GM04503 (cell line): ENCODE measurements at regions not wholly inside any gene's neighbourhood (a gene's known extent, or its start where the extent isn't known, plus 50 kb on each side); places are given as distances from the start of the nearest gene placed in this dataset.

ENCODE experiments used
- DNase-seq: peaks from one replicate; pipeline ENCODE4 v3.0.0-alpha.2; 2012; ENCODE audit warnings: low read depth

DNA sequence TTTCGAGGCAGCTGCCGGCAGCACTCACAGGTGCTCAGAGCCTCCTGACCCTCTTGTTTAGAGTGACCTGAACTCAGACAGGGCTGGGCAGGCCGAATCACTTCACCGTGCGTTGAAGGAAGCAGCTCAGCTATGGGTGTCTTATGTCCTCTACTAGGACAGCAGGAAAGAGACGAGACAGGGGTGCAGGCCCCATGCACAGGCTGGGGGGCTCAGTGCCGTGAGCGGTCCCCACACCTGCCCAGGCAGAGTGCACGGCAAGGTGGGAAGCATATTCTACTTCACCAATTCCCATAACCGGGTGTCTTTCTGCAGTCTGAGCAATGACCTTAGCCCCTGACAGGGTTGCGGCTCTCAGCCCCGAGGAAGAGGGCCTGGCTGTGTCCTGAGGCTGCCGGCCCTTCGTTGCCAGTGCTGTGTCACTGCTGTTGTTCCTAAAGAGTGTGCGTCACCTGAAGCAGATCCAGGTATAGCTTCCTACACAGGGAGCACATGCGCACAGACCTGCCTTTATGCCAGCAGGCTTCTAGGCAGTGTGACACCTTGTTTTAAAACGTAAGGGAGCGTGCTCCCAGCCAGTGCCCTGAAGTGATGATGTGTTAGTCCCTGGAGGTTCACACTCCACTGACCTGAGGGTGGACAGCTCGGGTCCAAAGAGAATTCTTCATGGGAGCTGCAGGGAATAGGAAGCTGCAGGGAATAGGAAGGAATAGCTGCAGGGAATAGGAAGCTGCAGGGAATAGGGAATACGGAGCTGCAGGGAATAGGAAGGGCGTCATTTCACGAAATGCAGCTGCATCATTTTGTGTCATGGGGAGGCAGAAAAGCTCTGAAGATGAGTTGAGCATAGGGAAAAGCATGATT, 207.9 kb upstream of the SALL3 start:
- no peak for DNase-seq

GRCh38 chr18:78772360-78773302, 207.0 kb upstream of the SALL3 start:
- DNase-seq: no peak

GRCh38 chr18:78773303-78773755, 206.3 kb upstream of the SALL3 start:
- no peak for DNase-seq

DNA sequence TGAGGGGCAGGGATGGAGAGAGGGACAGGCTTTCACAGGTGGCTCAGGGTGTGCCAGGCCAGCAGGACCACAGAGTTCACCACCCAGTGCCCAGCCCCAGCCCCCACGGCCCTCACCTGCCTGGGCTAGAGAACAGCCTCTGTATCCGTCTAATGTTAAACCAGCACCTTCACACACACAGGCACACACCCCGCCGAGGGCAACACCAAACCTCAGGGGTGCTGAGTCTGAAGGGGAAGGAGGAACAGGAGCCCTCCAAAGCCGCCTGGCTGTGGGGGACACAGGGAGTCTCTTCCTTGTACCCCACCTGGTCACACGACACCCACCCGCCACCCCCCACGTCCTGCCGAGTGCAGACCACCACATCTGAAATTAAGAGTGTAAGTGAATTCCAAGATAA, 205.8 kb upstream of the SALL3 start:
- DNase-seq: no peak

DNA sequence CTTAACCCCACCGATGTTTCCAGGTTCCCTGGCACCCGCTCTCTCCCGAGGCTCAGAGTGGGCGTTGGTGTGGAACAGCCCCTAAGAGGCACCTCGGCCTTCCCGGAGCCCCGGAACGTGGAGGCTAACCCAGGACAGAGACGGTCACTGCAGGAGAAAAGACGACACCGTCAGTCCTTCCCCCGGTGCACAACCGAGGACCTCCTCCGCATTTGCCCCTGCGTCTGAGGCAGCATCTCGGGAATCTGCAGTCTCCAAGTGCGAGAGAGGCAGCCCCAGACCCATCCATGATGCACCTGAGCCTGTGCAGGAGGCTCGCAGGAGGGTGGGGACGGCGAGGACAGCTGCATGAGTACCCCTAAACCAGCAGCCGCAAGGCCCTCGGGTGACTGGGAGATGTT, 204.9 kb upstream of the SALL3 start:
- DNase-seq: no peak

DNA sequence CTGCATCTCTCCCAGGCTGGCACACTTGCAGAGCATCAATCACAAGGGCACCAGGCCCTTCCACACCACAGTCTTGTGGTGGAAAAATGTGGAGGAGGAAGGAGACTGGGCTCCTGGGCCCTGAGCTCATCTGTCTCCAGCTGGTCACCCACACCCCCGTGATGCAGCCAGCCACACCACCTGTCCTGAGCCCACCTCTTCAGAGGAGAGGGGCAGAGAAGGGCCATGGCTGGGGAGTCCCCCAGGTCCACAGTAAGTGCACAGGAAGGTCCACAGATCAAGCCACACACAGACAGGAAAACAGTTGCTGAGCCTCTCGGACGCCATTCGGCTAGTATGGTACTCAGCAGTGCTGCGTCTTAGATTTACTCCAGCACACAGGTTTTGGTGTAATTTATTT, 203.5 kb upstream of the SALL3 start:
- DNase-seq: no peak

DNA sequence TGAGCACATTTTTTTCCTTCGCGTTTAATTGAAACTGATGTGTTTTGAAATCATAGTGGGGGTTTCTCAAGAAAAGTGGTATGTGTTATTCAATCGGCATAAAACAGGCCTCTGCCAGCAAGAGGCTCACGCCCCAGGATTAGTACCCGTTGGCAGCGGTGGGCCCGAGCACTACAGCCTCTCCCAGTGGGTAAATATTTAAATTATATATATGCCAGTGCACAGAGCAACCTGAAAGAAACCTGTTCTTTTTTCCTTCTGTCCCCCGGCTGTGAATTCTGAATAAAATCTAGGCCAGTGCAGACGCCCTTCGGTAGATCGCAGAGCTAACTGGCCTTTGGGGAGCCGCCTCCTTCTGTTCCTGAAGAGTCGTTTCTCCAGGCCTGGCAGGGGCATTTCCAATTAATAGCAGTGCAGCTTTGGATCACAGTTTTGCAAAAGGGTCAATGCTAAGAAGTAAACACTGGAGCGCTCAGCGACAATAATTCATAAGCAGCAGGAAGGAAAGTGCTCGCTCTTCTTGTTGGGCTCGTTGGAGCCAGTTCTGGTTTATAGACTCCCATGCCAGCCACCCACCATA, 202.8 kb upstream of the SALL3 start:
- DNase-seq: no peak

GRCh38 chr18:78777992-78778391, 201.6 kb upstream of the SALL3 start:
- DNase-seq: no peak

- no peak for DNase-seq
Measured at GRCh38 chr18:78778651-78779050, 201.0 kb upstream of the SALL3 start.

DNA sequence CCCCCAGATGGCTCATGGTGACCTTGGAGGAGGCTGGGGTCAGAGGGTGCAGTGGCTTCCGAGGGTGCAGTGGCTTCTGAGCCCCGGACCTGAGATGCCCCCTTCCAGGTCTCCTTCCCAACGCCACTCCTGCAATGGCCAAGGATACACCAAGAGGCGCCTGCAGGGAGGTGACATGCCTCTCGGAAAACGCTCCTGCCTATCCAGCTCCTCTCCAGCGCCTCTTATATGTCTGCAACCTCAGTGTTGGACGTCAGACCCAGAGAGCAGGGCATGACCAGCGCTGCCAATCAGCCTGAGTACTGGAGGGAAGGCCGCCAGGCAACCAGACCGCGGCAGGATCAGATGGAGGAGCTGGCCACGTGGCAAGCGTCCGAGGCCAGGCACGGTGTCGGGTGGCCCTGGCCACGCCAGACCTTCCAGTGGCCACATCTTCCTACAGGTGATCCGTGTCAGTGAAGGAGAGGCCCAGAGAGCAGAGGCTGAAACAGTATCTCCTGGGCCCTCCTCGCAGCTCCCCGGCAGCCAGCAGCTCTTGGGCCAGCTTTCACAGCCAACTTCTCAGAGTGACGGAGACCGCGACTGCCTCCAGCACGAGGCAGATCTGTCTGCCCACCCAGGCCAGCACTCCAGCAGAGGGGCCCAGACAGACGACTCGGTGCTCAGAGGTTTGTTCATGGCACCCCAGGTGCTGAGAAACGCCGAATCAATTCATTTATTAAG, 199.5 kb upstream of the SALL3 start:
- DNase-seq: no peak

DNA sequence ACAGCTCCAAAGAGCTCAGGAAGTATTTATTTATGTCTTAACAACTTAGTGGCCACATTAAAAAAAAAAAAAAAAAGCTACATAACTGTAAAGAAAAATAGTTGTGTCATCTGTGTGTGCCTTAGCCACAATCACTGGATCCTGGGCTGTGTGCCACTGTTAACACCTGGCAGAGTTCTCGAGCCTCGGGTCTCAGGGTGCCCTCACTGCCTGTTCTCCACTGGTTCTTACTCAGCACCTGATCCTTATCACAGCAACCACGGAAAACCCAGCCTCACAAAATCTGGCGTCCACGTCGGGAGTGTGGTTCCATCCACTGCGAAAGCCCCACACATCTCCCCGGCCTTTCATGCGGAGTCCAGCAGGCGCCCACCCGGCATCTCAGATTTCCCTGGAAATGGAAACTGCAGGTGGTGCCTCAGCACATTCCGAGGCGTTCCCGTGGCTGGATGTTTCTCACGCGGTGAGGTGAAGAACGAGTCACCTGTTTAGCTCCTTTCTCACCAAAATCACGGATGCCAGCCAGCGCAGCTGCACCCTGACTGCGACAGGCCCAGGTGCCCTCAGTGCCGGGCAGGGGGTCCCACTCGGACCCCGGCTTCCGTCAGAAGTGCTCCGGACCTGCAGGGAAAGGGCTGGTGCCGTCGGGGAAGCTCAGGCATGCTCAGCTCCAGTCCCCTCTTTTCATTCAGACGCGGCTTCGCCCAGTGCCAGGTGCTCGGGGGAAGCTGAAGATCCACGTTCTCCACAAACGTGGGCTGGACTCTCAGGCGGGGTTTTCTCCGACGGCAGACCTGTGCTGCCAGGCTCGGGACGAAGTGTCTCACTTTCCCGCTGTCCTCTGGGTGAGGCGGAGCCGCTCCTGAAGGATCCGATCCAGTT, 198.7 kb upstream of the SALL3 start:
- DNase-seq: no peak

DNA sequence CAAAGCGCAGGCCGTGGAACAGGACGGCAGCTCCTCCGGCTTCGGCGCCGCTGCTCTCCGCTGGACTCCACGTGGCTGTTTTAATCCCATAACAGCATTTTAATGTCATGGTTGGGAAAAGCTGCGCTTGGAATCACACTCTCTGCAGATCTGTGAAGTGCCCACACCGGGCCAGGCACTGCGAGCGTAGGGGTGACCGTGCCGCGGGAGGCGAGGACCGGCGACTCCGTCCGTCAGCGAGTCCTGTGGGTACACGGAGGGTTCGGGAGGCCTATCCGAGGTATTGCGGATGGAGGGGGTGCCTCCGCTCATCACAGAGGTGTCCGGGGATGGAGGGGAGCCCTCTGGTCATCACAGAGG, 198.0 kb upstream of the SALL3 start:
- DNase-seq: no peak

- DNase-seq: no peak
Measured at GRCh38 chr18:78782951-78783563, 196.6 kb upstream of the SALL3 start.

GRCh38 chr18:78783564-78783960, 196.1 kb upstream of the SALL3 start:
- DNase-seq: no peak

DNA sequence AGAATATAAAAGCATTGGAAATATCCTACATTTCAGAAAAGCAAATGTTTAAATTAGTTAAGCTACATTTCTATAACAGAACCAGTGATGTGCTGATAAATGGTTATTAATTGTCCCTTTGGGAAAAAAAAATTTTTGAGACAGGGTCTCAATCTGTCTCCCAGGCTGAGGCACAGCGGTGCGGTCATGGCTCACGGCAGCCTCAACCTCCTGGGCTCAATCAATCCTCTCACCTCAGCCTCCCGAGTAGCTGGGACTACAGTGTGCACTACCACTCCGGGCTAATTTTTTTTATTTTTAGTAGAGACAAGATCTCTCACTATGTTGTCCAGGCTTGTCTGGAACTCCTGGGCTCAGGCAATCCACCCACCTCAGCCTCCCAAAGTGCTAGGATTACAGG, 194.8 kb upstream of the SALL3 start:
- no peak for DNase-seq

GRCh38 chr18:78785706-78786105, 193.9 kb upstream of the SALL3 start:
- DNase-seq: no peak

DNA sequence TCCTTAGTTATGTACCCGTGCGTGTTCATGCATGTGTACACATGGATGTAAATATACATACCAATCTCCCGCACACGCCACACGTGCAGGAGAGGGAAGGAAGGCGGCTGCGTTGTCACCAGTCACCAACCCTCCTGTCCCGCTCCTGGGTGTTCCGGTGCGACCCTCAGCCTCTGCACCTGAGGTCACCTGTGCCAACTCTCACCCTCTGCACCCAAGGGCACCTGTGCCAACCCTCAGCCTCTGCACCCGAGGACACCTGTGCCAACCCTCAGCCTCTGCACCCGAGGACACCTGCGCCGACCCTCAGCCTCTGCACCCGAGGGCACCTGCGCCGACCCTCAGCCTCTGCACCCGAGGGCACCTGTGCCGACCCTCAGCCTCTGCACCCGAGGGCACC, 192.8 kb upstream of the SALL3 start:
- no peak for DNase-seq

DNA sequence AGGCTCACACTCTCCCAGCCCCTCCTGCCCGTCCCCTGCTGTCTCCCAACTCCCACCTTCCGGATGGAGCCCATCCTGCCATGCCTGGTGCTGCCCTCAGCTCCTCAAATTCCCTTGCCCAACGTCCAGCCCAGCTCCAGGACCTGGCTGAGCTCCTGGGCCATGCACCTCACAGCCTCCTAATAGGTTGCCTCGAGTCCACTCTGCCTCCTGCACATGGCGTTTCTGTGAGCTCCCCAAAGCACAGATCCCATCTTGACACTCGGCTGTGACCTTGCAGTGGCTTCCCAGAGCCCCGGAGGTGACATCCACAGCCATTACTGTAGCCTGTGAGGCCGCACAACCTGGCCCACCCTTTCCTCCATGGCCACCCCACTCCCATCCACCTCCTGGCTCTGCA, 191.9 kb upstream of the SALL3 start:
- no peak for DNase-seq

GRCh38 chr18:78788161-78788560, 191.5 kb upstream of the SALL3 start:
- DNase-seq: no peak

DNA sequence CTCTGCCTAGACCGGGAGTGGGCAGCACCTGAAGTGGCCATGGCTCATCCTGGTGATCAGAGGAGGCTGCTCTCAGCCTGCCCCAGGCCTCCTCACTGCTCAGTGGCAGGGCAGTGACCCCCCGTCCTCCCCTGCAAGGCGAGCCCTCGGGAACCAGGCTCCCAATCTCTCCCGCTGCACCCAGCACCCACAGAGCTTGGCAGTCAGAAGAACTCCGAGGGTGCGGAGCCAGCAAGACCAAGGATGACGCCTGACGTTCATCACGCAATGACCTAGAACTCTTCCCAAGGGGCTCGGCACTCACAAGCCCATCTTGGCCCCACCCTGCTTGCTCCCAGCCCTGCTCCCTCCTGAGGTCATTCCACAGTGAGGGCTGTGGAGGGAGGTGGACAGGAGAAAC, 189.8 kb upstream of the SALL3 start:
- DNase-seq: no peak

- DNase-seq: no peak
Measured at GRCh38 chr18:78790511-78790910, 189.1 kb upstream of the SALL3 start.
